Loucy (cell line): ENCODE measurements at regions not wholly inside any gene's neighbourhood (a gene's known extent, or its start where the extent isn't known, plus 50 kb on each side); places are given as distances from the start of the nearest gene placed in this dataset.

Experiments used
- CTCF ChIP-seq: fragments of 200-600 bp; sonication (generic); conservative IDR thresholded peaks from 2 replicates; pipeline ENCODE4 v1.5.1; 2014; ENCODE audit warnings: mild to moderate bottlenecking, antibody characterized with exemption, low read length
- EZH2phosphoT487 ChIP-seq: fragments of 200-600 bp; IDR thresholded peaks from 2 replicates; pipeline ENCODE4 v1.6.1; 2018; ENCODE audit warnings: antibody characterized with exemption, mild to moderate bottlenecking, moderate library complexity, borderline replicate concordance

DNA sequence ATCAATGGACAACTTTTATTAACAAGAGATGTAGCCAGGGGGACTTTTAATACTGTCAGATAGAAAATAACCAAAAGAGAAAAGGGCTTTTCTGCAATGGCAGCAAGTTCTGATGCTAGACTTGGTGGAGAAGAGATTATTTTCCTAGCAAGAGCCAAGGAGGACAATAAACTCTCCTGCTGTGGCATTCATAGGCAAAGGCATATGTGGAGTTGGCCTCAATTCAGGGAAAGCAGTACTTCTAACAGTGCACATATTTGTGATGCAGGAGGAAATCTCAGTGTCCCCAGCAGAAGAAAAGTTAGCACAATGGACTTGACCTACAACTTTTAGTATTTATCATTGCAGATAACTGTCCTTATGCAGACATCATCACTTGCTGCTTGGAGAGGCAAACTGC, 75.1 kb upstream of the GRIK1 start:
- TF ChIP-seq CTCF (no peak), EZH2phosphoT487 (no peak)
